MM.1S (cell line): ENCODE measurements at regions not wholly inside any gene's neighbourhood (a gene's known extent, or its start where the extent isn't known, plus 50 kb on each side); places are given as distances from the start of the nearest gene placed in this dataset.

Experiments
- DNase-seq: peaks from one replicate; pipeline ENCODE4 v3.0.0-alpha.2; 2015
- H2AFZ ChIP-seq: fragments of 300-600 bp; sonication (generic); 2 replicates; pipeline ENCODE4 v1.6.0; 2016; ENCODE audit warnings: antibody characterized with exemption, low read length
- H3F3A ChIP-seq: fragments of 300-600 bp; sonication (generic); 2 replicates; pipeline ENCODE4 v1.6.1; 2016; ENCODE audit warnings: mild to moderate bottlenecking, antibody characterized with exemption, low read length, moderate library complexity, mixed read lengths; ENCODE audit not compliant: insufficient read depth
- H3K27ac ChIP-seq: fragments of 300-600 bp; sonication (generic); 2 replicates; pipeline ENCODE4 v1.5.1; 2016; ENCODE audit warnings: mild to moderate bottlenecking, low read length
- H3K27me3 ChIP-seq: fragments of 300-600 bp; sonication (generic); replicated peaks from 2 replicates; pipeline ENCODE4 v1.6.0; 2016; ENCODE audit warnings: low read length; ENCODE audit not compliant: insufficient read depth
- H3K36me3 ChIP-seq: fragments of 300-600 bp; sonication (generic); replicated peaks from 2 replicates; pipeline ENCODE4 v1.6.1; 2016; ENCODE audit warnings: mild to moderate bottlenecking, low read length, mixed read lengths; ENCODE audit not compliant: insufficient read depth
- H3K4me1 ChIP-seq: fragments of 300-600 bp; sonication (generic); 2 replicates; pipeline ENCODE4 v1.6.1; 2016; ENCODE audit warnings: low read length, mixed read lengths
- H3K4me2 ChIP-seq: fragments of 300-600 bp; sonication (generic); 2 replicates; pipeline ENCODE4 v1.6.0; 2016; ENCODE audit warnings: low read depth, low read length
- H3K4me3 ChIP-seq: fragments of 300-600 bp; sonication (generic); 2 replicates; pipeline ENCODE4 v1.5.1; 2016; ENCODE audit warnings: low read length, mixed read lengths
- H3K79me2 ChIP-seq: fragments of 300-600 bp; sonication (generic); 2 replicates; pipeline ENCODE4 v1.6.1; 2016; ENCODE audit warnings: mixed run types, low read length, mixed read lengths
- H3K9ac ChIP-seq: fragments of 300-600 bp; sonication (generic); 2 replicates; pipeline ENCODE4 v1.6.1; 2016; ENCODE audit warnings: low read length, mixed read lengths
- H3K9me2 ChIP-seq: fragments of 300-600 bp; sonication (generic); replicated peaks from 2 replicates; pipeline ENCODE4 v1.6.1; 2016; ENCODE audit warnings: mild to moderate bottlenecking, low read length, mixed read lengths; ENCODE audit not compliant: insufficient read depth
- H3K9me3 ChIP-seq: fragments of 300-600 bp; sonication (generic); replicated peaks from 2 replicates; pipeline ENCODE4 v1.6.1; 2016; ENCODE audit warnings: mild to moderate bottlenecking, low read length, mixed read lengths; ENCODE audit not compliant: insufficient read depth
- H4K20me1 ChIP-seq: fragments of 300-600 bp; sonication (generic); 2 replicates; pipeline ENCODE4 v1.6.1; 2016; ENCODE audit warnings: mild to moderate bottlenecking, low read length, moderate library complexity, mixed read lengths; ENCODE audit not compliant: insufficient read depth
- EZH2 ChIP-seq: fragments of 300-600 bp; sonication (generic); optimal IDR thresholded peaks from 2 replicates; pipeline ENCODE3; 2017; ENCODE audit warnings: low read depth, mild to moderate bottlenecking, antibody characterized with exemption, low read length, mixed read lengths
- EZH2phosphoT487 ChIP-seq: fragments of 300-600 bp; sonication (generic); IDR thresholded peaks from 2 replicates; pipeline ENCODE4 v1.6.1; 2018; ENCODE audit warnings: antibody characterized with exemption, low read length
- TF ChIP-seq, protein P1 (sequence below): fragments of 300-600 bp; sonication (generic); IDR thresholded peaks from 2 replicates; pipeline ENCODE4 v1.5.1; 2016; ENCODE audit warnings: antibody characterized with exemption, low read length, mixed read lengths

- no peak overlapping the region for H3K4me3 ChIP-seq
- H3K4me2 ChIP-seq: no peak overlapping the region
- no peaks in the 10 kb centered on the region for H4K20me1 ChIP-seq
- DNase-seq: no peak
- H3F3A ChIP-seq: no peaks in the 10 kb centered on the region
- no peak overlapping the region for H2AFZ ChIP-seq
- no peak overlapping the region for H3K27ac ChIP-seq
- H3K9me3 ChIP-seq: no peaks in the 10 kb centered on the region
- no peaks in the 10 kb centered on the region for H3K27me3 ChIP-seq
- H3K9ac ChIP-seq: no peak overlapping the region
- no peaks in the 10 kb centered on the region for H3K79me2 ChIP-seq
- TF ChIP-seq EZH2phosphoT487: no peak
- no peak for TF ChIP-seq EZH2
- TF ChIP-seq, protein P1, sequence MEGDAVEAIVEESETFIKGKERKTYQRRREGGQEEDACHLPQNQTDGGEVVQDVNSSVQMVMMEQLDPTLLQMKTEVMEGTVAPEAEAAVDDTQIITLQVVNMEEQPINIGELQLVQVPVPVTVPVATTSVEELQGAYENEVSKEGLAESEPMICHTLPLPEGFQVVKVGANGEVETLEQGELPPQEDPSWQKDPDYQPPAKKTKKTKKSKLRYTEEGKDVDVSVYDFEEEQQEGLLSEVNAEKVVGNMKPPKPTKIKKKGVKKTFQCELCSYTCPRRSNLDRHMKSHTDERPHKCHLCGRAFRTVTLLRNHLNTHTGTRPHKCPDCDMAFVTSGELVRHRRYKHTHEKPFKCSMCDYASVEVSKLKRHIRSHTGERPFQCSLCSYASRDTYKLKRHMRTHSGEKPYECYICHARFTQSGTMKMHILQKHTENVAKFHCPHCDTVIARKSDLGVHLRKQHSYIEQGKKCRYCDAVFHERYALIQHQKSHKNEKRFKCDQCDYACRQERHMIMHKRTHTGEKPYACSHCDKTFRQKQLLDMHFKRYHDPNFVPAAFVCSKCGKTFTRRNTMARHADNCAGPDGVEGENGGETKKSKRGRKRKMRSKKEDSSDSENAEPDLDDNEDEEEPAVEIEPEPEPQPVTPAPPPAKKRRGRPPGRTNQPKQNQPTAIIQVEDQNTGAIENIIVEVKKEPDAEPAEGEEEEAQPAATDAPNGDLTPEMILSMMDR: no peak
- H3K36me3 ChIP-seq: no peaks in the 10 kb centered on the region
- H3K9me2 ChIP-seq: no peaks in the 10 kb centered on the region
- H3K4me1 ChIP-seq: no peaks in the 10 kb centered on the region
Observed at GRCh38 chr18:39462436-39462835, 1896.8 kb upstream of the CELF4 start.

DNA sequence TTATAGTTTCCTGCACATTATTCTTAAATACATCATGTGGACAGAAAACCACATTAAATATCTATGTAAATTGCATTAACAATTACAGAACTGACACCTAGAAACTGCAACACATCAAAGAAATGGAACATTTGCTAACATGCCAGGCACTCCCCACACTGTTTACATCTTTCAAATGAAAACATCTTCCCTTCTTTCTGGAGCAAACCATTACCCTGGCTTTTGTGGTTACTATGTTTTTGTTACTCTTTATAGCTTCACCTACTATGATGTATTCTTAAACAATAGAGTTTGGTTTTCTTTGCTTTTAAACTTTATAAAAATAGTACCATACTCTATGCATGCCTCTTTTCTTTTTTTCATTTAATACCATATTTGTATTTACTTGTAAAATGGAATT lies 1894.5 kb upstream of the CELF4 start:
- H2AFZ ChIP-seq: no peak overlapping the region
- no peaks in the 10 kb centered on the region for H3K36me3 ChIP-seq
- H3K79me2 ChIP-seq: no peaks in the 10 kb centered on the region
- no peak for DNase-seq
- no peak overlapping the region for H3K9ac ChIP-seq
- no peaks in the 10 kb centered on the region for H4K20me1 ChIP-seq
- H3K27me3 ChIP-seq: no peaks in the 10 kb centered on the region
- H3K4me2 ChIP-seq: no peak overlapping the region
- TF ChIP-seq EZH2: no peak
- TF ChIP-seq, protein P1: no peak
- TF ChIP-seq EZH2phosphoT487: no peak
- H3K9me3 ChIP-seq: no peaks in the 10 kb centered on the region
- H3K4me3 ChIP-seq: no peak overlapping the region
- no peak overlapping the region for H3K27ac ChIP-seq
- no peaks in the 10 kb centered on the region for H3F3A ChIP-seq
- H3K9me2 ChIP-seq: no peaks in the 10 kb centered on the region
- no peaks in the 10 kb centered on the region for H3K4me1 ChIP-seq

DNA sequence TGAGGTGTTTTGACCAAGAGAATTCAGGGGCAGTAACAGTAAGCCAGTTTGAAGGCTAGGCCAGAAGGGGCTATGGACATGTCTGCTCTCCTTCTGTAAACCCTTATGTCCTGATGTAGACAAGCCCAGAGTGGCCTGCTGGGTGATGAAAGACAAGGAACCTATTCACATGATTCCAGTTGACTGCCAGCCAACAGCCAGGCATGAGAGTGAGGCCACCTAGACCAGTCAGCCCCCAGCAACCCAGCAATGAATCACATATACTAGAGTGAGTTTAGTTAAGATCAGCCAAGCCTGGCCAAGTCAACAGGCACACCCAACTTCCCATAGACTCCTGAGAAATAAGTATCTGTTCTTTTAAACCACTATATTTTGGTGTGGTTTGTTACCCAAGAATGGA lies 1889.7 kb upstream of the CELF4 start:
- Histone ChIP-seq H4K20me1 (no peaks in the 10 kb centered on the region), H3K9ac (no peak overlapping the region), H3K27me3 (no peaks in the 10 kb centered on the region), H2AFZ (no peak overlapping the region), H3K4me3 (no peak overlapping the region), H3F3A (no peaks in the 10 kb centered on the region), H3K79me2 (no peaks in the 10 kb centered on the region), H3K4me1 (no peaks in the 10 kb centered on the region), H3K9me2 (no peaks in the 10 kb centered on the region), H3K27ac (no peak overlapping the region), H3K4me2 (no peak overlapping the region), H3K36me3 (no peaks in the 10 kb centered on the region), H3K9me3 (no peaks in the 10 kb centered on the region)
- DNase-seq: no peak
- no peak for TF ChIP-seq EZH2phosphoT487
- no peak for TF ChIP-seq EZH2
- TF ChIP-seq, protein P1: no peak
